ENCODE measurements at regions not wholly inside any gene's neighbourhood (a gene's known extent, or its start where the extent isn't known, plus 50 kb on each side); places are given as distances from the start of the nearest gene placed in this dataset.

- Histone ChIP-seq H3K4me1 (peaks cover 0 to 3% (median 0%) of the 10 kb centered on the region in 4 donors), H3K27ac (no peak overlapping the region), H3K9me3 (no peaks in the 10 kb centered on the region), H3K36me3 (no peaks in the 10 kb centered on the region), H3K27me3 (no peaks in the 10 kb centered on the region), H3K4me3 (no peak overlapping the region)
- DNase-seq (no peak), ATAC-seq (no peak)
- intact Hi-C loops (cut with DNase I) = loop anchor here (10.0 kb wide), 1 partner anchor 276 kb away; no protein-coding TSS in a partner anchor
- WGBS (ENCODE audit: insufficient coverage, low coverage, low lambda C conversion rate, missing lambda C conversion rate) = 78% methylated on average over 2 of the region's 5 CpGs
- no peak for TF ChIP-seq CTCF (IDR thresholded peaks at IDR 0.05)
- no peak for TF ChIP-seq POLR2A (IDR thresholded peaks at IDR 0.05)
These were observed 66.9 kb upstream of the SDK2 start for GRCh38 chr17:73711184-73711583.

DNA sequence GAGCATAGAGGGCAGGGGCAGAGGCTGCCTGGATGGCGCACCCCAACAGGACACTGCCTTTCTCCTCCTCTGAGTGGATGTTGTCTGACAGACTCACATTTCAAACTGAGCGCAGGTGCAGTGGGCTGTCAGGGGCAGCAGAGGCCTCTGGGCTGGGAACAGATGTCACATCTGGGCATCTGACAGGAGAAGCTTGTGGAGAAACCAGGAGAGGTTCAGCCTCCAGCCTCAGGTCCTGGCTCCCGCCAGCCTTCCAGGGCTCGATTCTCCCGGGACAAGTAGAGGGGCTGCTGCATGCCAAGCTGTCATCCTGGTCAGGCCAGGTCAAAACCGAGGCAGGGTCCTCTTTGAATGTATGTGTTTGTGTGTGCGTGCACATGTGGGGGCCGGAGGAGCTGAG is 67.7 kb upstream of the SDK2 start:
- no peak for TF ChIP-seq POLR2A (IDR thresholded peaks at IDR 0.05)
- no peak for TF ChIP-seq CTCF (IDR thresholded peaks at IDR 0.05)
- no peak for DNase-seq
- Histone ChIP-seq H3K27ac (no peak overlapping the region), H3K4me3 (no peak overlapping the region), H3K36me3 (no peaks in the 10 kb centered on the region), H3K27me3 (no peaks in the 10 kb centered on the region), H3K4me1 (peaks cover 0 to 3% (median 0%) of the 10 kb centered on the region in 4 donors), H3K9me3 (no peaks in the 10 kb centered on the region)
- intact Hi-C loops (cut with DNase I) = loop anchor here (10.0 kb wide), 1 partner anchor 277 kb away; no protein-coding TSS in a partner anchor
- WGBS (ENCODE audit: insufficient coverage, low coverage, low lambda C conversion rate, missing lambda C conversion rate) = 65% methylated on average over 3 of the region's 8 CpGs
- ATAC-seq = no peak

- Histone ChIP-seq H3K36me3 (no peaks in the 10 kb centered on the region), H3K27me3 (no peaks in the 10 kb centered on the region), H3K9me3 (no peaks in the 10 kb centered on the region), H3K4me3 (no peak overlapping the region), H3K27ac (no peak overlapping the region), H3K4me1 (peaks cover 0 to 3% (median 0%) of the 10 kb centered on the region in 4 donors)
- intact Hi-C loops (cut with DNase I) = loop anchor here (10.0 kb wide), 1 partner anchor 278 kb away; no protein-coding TSS in a partner anchor
- WGBS (ENCODE audit: insufficient coverage, low coverage, low lambda C conversion rate, missing lambda C conversion rate) = 33% methylated on average over 9 of the region's 9 CpGs
- ATAC-seq = no peak
- DNase-seq = no peak
- TF ChIP-seq POLR2A (IDR thresholded peaks at IDR 0.05) = no peak
- TF ChIP-seq CTCF (IDR thresholded peaks at IDR 0.05) = no peak
These were observed 68.9 kb upstream of the SDK2 start for GRCh38 chr17:73713136-73713535.

GRCh38 chr17:73715769-73716168 is 71.5 kb upstream of the SDK2 start:
- intact Hi-C loops (cut with DNase I) = loop anchor here (10.0 kb wide), 1 partner anchor 281 kb away; no protein-coding TSS in a partner anchor
- TF ChIP-seq POLR2A (IDR thresholded peaks at IDR 0.05) (no peak), CTCF (IDR thresholded peaks at IDR 0.05) (no peak)
- ATAC-seq (no peak), DNase-seq (no peak)
- Histone ChIP-seq H3K9me3 (no peaks in the 10 kb centered on the region), H3K36me3 (no peaks in the 10 kb centered on the region), H3K4me1 (peaks cover 0 to 9% (median 0%) of the 10 kb centered on the region in 4 donors), H3K27me3 (no peaks in the 10 kb centered on the region), H3K4me3 (no peak overlapping the region), H3K27ac (no peak overlapping the region)
- 60% methylated on average over 5 of the region's 10 CpGs for WGBS (ENCODE audit: insufficient coverage, low coverage, low lambda C conversion rate, missing lambda C conversion rate)

GRCh38 chr17:73717690-73718089 is 73.4 kb upstream of the SDK2 start:
- Histone ChIP-seq H3K4me3 (no peak overlapping the region), H3K27ac (no peak overlapping the region), H3K36me3 (no peaks in the 10 kb centered on the region), H3K9me3 (no peaks in the 10 kb centered on the region), H3K4me1 (peaks cover 0 to 9% (median 0%) of the 10 kb centered on the region in 4 donors), H3K27me3 (no peaks in the 10 kb centered on the region)
- ATAC-seq (no peak), DNase-seq (no peak)
- no peak for TF ChIP-seq CTCF (IDR thresholded peaks at IDR 0.05)
- no peak for TF ChIP-seq POLR2A (IDR thresholded peaks at IDR 0.05)
- WGBS (ENCODE audit: insufficient coverage, low coverage, low lambda C conversion rate, missing lambda C conversion rate) = 70% methylated on average over 3 of the region's 5 CpGs
- intact Hi-C loops (cut with DNase I) = loop anchor here (10.0 kb wide), 1 partner anchor 283 kb away; no protein-coding TSS in a partner anchor

Data from right lobe of liver (tissue), 6 donors.